ENCODE measurements at regions not wholly inside any gene's neighbourhood (a gene's known extent, or its start where the extent isn't known, plus 50 kb on each side); places are given as distances from the start of the nearest gene placed in this dataset.

DNA sequence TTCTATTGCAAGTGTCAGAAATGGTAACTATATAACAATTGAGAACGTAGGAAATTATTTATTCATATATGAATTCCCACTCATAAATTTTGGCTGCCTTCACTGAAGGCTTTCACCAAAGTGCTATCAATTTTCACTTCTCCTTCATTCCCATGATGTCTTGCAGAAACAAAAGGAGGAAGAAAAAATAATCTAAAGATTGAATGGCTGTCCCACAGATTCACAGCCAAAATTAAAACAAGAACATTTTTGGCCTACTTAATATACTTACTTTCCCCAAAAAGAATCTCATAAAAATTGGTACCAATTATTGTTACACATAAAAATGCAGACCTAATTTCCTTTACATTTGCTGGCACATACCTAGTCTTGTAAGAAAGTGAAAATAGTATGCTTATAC lies 616.1 kb downstream of the CD109 start:
- Histone ChIP-seq H3K79me2 (ENCODE audit: insufficient read depth, low read length) (no peaks in the 10 kb centered on the region), H3K9ac (ENCODE audit: low read length) (no peak overlapping the region), H3K9me3 (ENCODE audit: insufficient read depth, low read depth, low read length) (no peaks in the 10 kb centered on the region), H3K4me3 (ENCODE audit: insufficient read depth, low read depth, low read length) (no peak overlapping the region), H3K4me1 (ENCODE audit: insufficient read depth, low read length) (no peaks in the 10 kb centered on the region), H4K20me1 (ENCODE audit: insufficient read depth, low read length) (no peaks in the 10 kb centered on the region), H3K27me3 (ENCODE audit: insufficient read depth, low read length) (no peaks in the 10 kb centered on the region), H2AFZ (ENCODE audit: low read depth, low read length) (no peak overlapping the region), H3K4me2 (ENCODE audit: low read length) (no peak overlapping the region), H3K27ac (ENCODE audit: low read depth, low read length) (no peak overlapping the region), H3K36me3 (ENCODE audit: insufficient read depth, low read length) (no peaks in the 10 kb centered on the region)
- Mint-ChIP-seq H3K27ac (ENCODE audit: unreplicated experiment) (no peak overlapping the region), H3K4me1 (ENCODE audit: low read depth, unreplicated experiment) (no peaks in the 10 kb centered on the region), H3K4me3 (ENCODE audit: unreplicated experiment) (no peak overlapping the region), H3K36me3 (ENCODE audit: low read depth, unreplicated experiment) (no peaks in the 10 kb centered on the region), H3K27me3 (ENCODE audit: low read depth, unreplicated experiment) (no peaks in the 10 kb centered on the region), H3K9me3 (ENCODE audit: unreplicated experiment) (peaks cover 2% of the 10 kb centered on the region)
- FAIRE-seq: no peak
- no peak for TF ChIP-seq CTCF (IDR thresholded peaks at IDR 0.05; ENCODE audit: insufficient read depth, low read depth, low read length)
- TF ChIP-seq EZH2 (IDR thresholded peaks at IDR 0.05; ENCODE audit: insufficient read depth, low read length): no peak
- no peak for DNase-seq (ENCODE audit: low read depth)

DNA sequence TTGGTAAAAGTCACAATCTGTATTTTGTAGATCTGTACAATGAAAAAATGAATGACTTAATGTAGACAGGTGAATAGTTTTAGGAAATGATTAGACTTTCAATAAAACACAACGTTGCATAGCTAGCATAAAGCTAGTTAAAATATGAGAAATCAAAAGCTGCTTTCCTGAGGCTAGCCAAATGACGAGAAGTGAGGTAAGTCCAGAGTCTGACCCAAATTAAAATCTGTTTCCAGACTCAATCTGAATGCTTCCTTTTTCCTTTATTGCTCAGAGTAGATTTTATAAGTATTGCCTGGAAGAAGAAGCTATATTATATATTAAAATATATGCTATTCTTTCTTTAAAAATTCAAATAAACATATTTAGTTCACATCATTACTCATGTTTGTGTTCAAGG lies 615.4 kb downstream of the CD109 start:
- H3K36me3 Mint-ChIP-seq (ENCODE audit: low read depth, unreplicated experiment): no peaks in the 10 kb centered on the region

More for the DNA sequence above, 615.4 kb downstream of the CD109 start:
- Mint-ChIP-seq H3K27me3 (ENCODE audit: low read depth, unreplicated experiment) (no peaks in the 10 kb centered on the region), H3K9me3 (ENCODE audit: unreplicated experiment) (no peaks in the 10 kb centered on the region), H3K4me1 (ENCODE audit: low read depth, unreplicated experiment) (no peaks in the 10 kb centered on the region), H3K4me3 (ENCODE audit: unreplicated experiment) (no peak overlapping the region), H3K27ac (ENCODE audit: unreplicated experiment) (no peak overlapping the region)
- Histone ChIP-seq H2AFZ (ENCODE audit: low read depth, low read length) (no peak overlapping the region), H3K4me3 (ENCODE audit: insufficient read depth, low read depth, low read length) (no peak overlapping the region), H3K36me3 (ENCODE audit: insufficient read depth, low read length) (no peaks in the 10 kb centered on the region), H3K27me3 (ENCODE audit: insufficient read depth, low read length) (no peaks in the 10 kb centered on the region), H3K79me2 (ENCODE audit: insufficient read depth, low read length) (no peaks in the 10 kb centered on the region), H3K9ac (ENCODE audit: low read length) (no peak overlapping the region), H3K4me1 (ENCODE audit: insufficient read depth, low read length) (no peaks in the 10 kb centered on the region), H3K9me3 (ENCODE audit: insufficient read depth, low read depth, low read length) (no peaks in the 10 kb centered on the region), H4K20me1 (ENCODE audit: insufficient read depth, low read length) (no peaks in the 10 kb centered on the region), H3K27ac (ENCODE audit: low read depth, low read length) (no peak overlapping the region), H3K4me2 (ENCODE audit: low read length) (no peak overlapping the region)
- no peak for FAIRE-seq
- no peak for DNase-seq (ENCODE audit: low read depth)
- TF ChIP-seq EZH2 (IDR thresholded peaks at IDR 0.05; ENCODE audit: insufficient read depth, low read length) (no peak), CTCF (IDR thresholded peaks at IDR 0.05; ENCODE audit: insufficient read depth, low read depth, low read length) (no peak)

All from astrocyte (in vitro differentiated cells and primary cell).